Upper lobe of left lung (tissue), 6 donors: ENCODE measurements at regions not wholly inside any gene's neighbourhood (a gene's known extent, or its start where the extent isn't known, plus 50 kb on each side); places are given as distances from the start of the nearest gene placed in this dataset.

Experiments used
- ATAC-seq, 2 donors: fragments of 200-7000 bp; cut with Tn5 transposase; one replicate each; pipeline ENCODE4 v1.9.1; 2022; ENCODE audit warnings: mild to moderate bottlenecking in 2 of 2, moderate library complexity in 2 of 2; ENCODE audit not compliant: low FRiP score in 2 of 2
- DNase-seq, 2 donors: peaks; one replicate each; pipeline ENCODE4 v3.0.0-alpha.2; 2019 to 2020
- H3K27ac ChIP-seq, 4 donors: fragments of 200-600 bp; sonication (generic); one replicate each; pipeline ENCODE4 v1.5.1; 2016 to 2019
- H3K27me3 ChIP-seq, 4 donors: fragments of 200-600 bp; sonication (generic); one replicate each; pipeline ENCODE4 v1.5.1; 2017 to 2019
- H3K36me3 ChIP-seq, 4 donors: fragments of 200-600 bp; sonication (generic); one replicate each; pipeline ENCODE4 v1.5.1; 2016 to 2019
- H3K4me1 ChIP-seq, 4 donors: fragments of 200-600 bp; sonication (generic); one replicate each; pipeline ENCODE4 v1.5.1; 2018 to 2019
- H3K4me3 ChIP-seq, 4 donors: fragments of 200-600 bp; sonication (generic); one replicate each; pipeline ENCODE4 v1.5.1; 2017 to 2019; ENCODE audit warnings: mild to moderate bottlenecking in 2 of 4, moderate library complexity in 1 of 4
- H3K9me3 ChIP-seq, 4 donors: fragments of 200-600 bp; sonication (generic); one replicate each; pipeline ENCODE4 v1.5.1; 2018 to 2019
- EP300 ChIP-seq, 4 donors: sonication (generic); formaldehyde crosslinking; IDR thresholded peaks; one replicate each; pipeline ENCODE4 v1.5.1; 2017; ENCODE audit warnings: antibody characterized with exemption in 4 of 4, control low read depth in 2 of 4
- POLR2A ChIP-seq, 4 donors: fragments of 450-650 bp; IDR thresholded peaks; one replicate each; pipeline ENCODE4 v1.5.1; 2016 to 2017; ENCODE audit warnings: antibody characterized with exemption in 4 of 4, mild to moderate bottlenecking in 2 of 4
- POLR2AphosphoS5 ChIP-seq, 2 donors: sonication (generic); formaldehyde crosslinking; IDR thresholded peaks; one replicate each; pipeline ENCODE4 v1.5.1; 2017; ENCODE audit warnings: antibody characterized with exemption in 2 of 2
- WGBS, 2 donors: methylation state at CpG; one replicate each; pipeline ENCODE4 v1.1.5; 2017 to 2018; 5-methylcytosine and 5-hydroxymethylcytosine counted together
- TF ChIP-seq, protein P1 (sequence below), 6 experiments: fragments of 450-650 bp in 4 of 6; fragments of 200-600 bp in 2 of 6; sonication (generic) in 2 of 6; IDR thresholded peaks; one replicate each; pipeline ENCODE4 v1.5.1; 2016 to 2019; ENCODE audit warnings: antibody characterized with exemption in 6 of 6
- donor health status: DM: no; HTN: no; CAD: no; lungs with moderate emphysema.
- donor health status: DM: no; HTN: yes; CAD: no; lungs with severe emphysema.

- no peak for TF ChIP-seq POLR2AphosphoS5 (IDR thresholded peaks at IDR 0.05)
- TF ChIP-seq POLR2A (IDR thresholded peaks at IDR 0.05) = no peak
- TF ChIP-seq, protein P1, sequence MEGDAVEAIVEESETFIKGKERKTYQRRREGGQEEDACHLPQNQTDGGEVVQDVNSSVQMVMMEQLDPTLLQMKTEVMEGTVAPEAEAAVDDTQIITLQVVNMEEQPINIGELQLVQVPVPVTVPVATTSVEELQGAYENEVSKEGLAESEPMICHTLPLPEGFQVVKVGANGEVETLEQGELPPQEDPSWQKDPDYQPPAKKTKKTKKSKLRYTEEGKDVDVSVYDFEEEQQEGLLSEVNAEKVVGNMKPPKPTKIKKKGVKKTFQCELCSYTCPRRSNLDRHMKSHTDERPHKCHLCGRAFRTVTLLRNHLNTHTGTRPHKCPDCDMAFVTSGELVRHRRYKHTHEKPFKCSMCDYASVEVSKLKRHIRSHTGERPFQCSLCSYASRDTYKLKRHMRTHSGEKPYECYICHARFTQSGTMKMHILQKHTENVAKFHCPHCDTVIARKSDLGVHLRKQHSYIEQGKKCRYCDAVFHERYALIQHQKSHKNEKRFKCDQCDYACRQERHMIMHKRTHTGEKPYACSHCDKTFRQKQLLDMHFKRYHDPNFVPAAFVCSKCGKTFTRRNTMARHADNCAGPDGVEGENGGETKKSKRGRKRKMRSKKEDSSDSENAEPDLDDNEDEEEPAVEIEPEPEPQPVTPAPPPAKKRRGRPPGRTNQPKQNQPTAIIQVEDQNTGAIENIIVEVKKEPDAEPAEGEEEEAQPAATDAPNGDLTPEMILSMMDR (IDR thresholded peaks at IDR 0.05) = no peak
- no peak for TF ChIP-seq EP300 (IDR thresholded peaks at IDR 0.05)
- no peak overlapping the region for H3K4me3 ChIP-seq
- no peak for ATAC-seq
Observed at GRCh38 chr2:12941203-12941602, 224.5 kb downstream of the TRIB2 start.

DNA sequence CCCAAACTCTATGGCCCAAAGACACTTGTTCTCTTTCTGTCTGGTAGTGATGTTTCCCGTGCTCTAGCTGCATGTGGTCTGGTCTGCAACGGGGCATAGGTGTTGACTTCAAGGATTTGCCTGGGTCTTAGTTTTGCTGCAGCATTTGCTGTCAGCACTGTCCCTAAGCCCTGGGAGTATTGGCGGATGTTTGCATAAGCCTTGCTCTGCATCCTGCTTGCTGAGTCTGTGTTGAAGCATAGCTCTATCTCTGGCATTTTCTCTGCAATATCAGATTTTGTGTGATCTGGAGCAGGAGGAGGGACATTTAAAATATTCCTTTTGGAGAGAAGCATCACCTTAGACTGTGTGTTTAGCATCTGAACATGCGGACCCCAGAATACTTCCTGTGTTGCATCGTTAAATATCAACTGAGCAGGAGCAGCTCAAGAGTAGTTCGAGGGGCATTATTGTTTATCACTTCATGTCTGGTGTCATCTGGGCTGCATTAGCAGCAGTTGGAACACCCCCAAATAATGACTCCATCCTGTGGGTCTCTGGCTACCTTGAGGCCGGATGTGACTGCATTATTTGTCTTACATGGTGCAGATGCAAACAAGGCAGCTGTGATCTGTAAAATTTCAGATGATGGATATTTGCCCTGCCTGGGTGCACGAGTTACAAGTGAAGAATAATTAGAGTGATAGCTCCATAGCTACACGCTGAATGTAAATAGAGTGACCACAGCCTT, 231.7 kb downstream of the TRIB2 start:
- Histone ChIP-seq H3K27me3 (no peaks in the 10 kb centered on the region), H3K36me3 (no peaks in the 10 kb centered on the region), H3K4me1 (peaks cover 0 to 8% (median 0%) of the 10 kb centered on the region in 4 donors), H3K27ac (no peak overlapping the region), H3K4me3 (no peak overlapping the region), H3K9me3 (no peaks in the 10 kb centered on the region)
- no peak for DNase-seq
- WGBS, 2 donors = 54 to 55% methylated on average over 6 to 9 of the region's 9 CpGs
- ATAC-seq = no peak
- TF ChIP-seq, protein P1 (IDR thresholded peaks at IDR 0.05) = no peak
- TF ChIP-seq EP300 (IDR thresholded peaks at IDR 0.05) = no peak
- TF ChIP-seq POLR2AphosphoS5 (IDR thresholded peaks at IDR 0.05) = no peak
- no peak for TF ChIP-seq POLR2A (IDR thresholded peaks at IDR 0.05)

More at GRCh38 chr2:12941203-12941602, 224.5 kb downstream of the TRIB2 start:
- no peak for DNase-seq
- Histone ChIP-seq H3K9me3 (no peaks in the 10 kb centered on the region), H3K36me3 (no peaks in the 10 kb centered on the region), H3K27ac (no peak overlapping the region), H3K27me3 (no peaks in the 10 kb centered on the region), H3K4me1 (no peaks in the 10 kb centered on the region)

DNA sequence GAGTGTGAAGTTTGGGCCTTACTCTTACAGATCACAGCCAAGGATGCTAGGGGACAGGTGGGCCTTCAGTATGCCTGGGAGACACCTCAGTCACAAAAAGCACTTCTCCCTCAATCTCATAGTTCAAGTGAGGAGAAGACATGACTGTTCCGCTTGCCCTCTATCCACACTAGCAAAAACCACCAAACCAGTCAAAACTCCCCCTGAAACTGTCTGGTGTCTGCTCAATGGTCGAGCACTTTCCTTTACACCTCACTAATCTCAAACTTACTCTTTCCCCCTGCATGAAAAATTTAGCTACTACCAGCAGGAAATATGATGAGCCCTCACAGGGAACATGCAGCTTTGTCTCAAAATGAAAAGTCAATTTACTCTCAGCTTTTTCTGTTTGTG, 232.2 kb downstream of the TRIB2 start:
- DNase-seq (no peak), ATAC-seq (no peak)
- Histone ChIP-seq H3K4me1 (peaks cover 0 to 8% (median 0%) of the 10 kb centered on the region in 4 donors), H3K27me3 (no peaks in the 10 kb centered on the region), H3K9me3 (no peaks in the 10 kb centered on the region), H3K36me3 (no peaks in the 10 kb centered on the region), H3K4me3 (no peak overlapping the region), H3K27ac (no peak overlapping the region)
- TF ChIP-seq EP300 (IDR thresholded peaks at IDR 0.05) (no peak), POLR2A (IDR thresholded peaks at IDR 0.05) (no peak), POLR2AphosphoS5 (IDR thresholded peaks at IDR 0.05) (no peak)
- TF ChIP-seq, protein P1 (IDR thresholded peaks at IDR 0.05) = no peak
- 65 to 92% methylated on average over 2 of the region's 2 CpGs for WGBS, 2 donors

GRCh38 chr2:12949406-12949805, 232.7 kb downstream of the TRIB2 start:
- H3K36me3 ChIP-seq = no peaks in the 10 kb centered on the region
- peaks cover 0 to 8% (median 0%) of the 10 kb centered on the region in 4 donors for H3K4me1 ChIP-seq
- ATAC-seq = no peak
- 56 to 61% methylated on average over 1 of the region's 1 CpG for WGBS, 2 donors
- no peak overlapping the region for H3K27ac ChIP-seq
- no peak for DNase-seq
- H3K9me3 ChIP-seq = no peaks in the 10 kb centered on the region
- no peak overlapping the region for H3K4me3 ChIP-seq
- H3K27me3 ChIP-seq = no peaks in the 10 kb centered on the region
- TF ChIP-seq, protein P1 (IDR thresholded peaks at IDR 0.05) = no peak
- TF ChIP-seq POLR2A (IDR thresholded peaks at IDR 0.05) = no peak
- TF ChIP-seq POLR2AphosphoS5 (IDR thresholded peaks at IDR 0.05) = no peak
- no peak for TF ChIP-seq EP300 (IDR thresholded peaks at IDR 0.05)

- no peaks in the 10 kb centered on the region for H3K36me3 ChIP-seq
- no peaks in the 10 kb centered on the region for H3K27me3 ChIP-seq
- peaks cover 0 to 8% (median 0%) of the 10 kb centered on the region in 4 donors for H3K4me1 ChIP-seq
- no peaks in the 10 kb centered on the region for H3K9me3 ChIP-seq
- DNase-seq (no peak), ATAC-seq (no peak)
- WGBS, 2 donors = 94% methylated on average over 3 of the region's 3 CpGs
- H3K27ac ChIP-seq = no peak overlapping the region
- TF ChIP-seq EP300 (IDR thresholded peaks at IDR 0.05) = no peak
- no peak for TF ChIP-seq POLR2AphosphoS5 (IDR thresholded peaks at IDR 0.05)
- TF ChIP-seq, protein P1 (IDR thresholded peaks at IDR 0.05) = no peak
- TF ChIP-seq POLR2A (IDR thresholded peaks at IDR 0.05) = no peak
- H3K4me3 ChIP-seq = no peak overlapping the region
Observed at GRCh38 chr2:12950174-12950573, 233.4 kb downstream of the TRIB2 start.
